PC-9 (cell line): ENCODE measurements at regions not wholly inside any gene's neighbourhood (a gene's known extent, or its start where the extent isn't known, plus 50 kb on each side); places are given as distances from the start of the nearest gene placed in this dataset.

Experiments
- BruUV-seq: library from RNA; stranded (reverse); fragments of 400-500 nt; replicated peaks from 2 replicates; lab custom pipeline; 2021; lab: Mats Ljungman, UMichigan
- CTCF ChIA-PET: fragments of 300-600 bp; sonication (Branson Sonifier 250); formaldehyde crosslinking; loops from one replicate; lab custom pipeline; 2022; ENCODE audit warnings: antibody characterized with exemption; lab: Charles Lee
- POLR2A ChIA-PET: fragments of 300-600 bp; sonication (Branson Sonifier 250); formaldehyde crosslinking; loops from one replicate; lab custom pipeline; 2022; ENCODE audit warnings: antibody characterized with exemption; ENCODE audit not compliant: unreplicated experiment; lab: Charles Lee
- DNase-seq, 2 experiments: peaks; one replicate each; pipeline versions ENCODE4 v3.0.0 to v3.0.0-alpha.2; 2015 to 2022; ENCODE audit warnings: mixed read lengths in 1 of 2
- H2AFZ ChIP-seq: fragments of 200-600 bp; sonication (generic); 2 replicates; pipeline ENCODE4 v1.8.1; 2017; ENCODE audit warnings: antibody characterized with exemption
- H3F3A ChIP-seq: fragments of 200-600 bp; sonication (generic); 2 replicates; pipeline ENCODE4 v1.8.1; 2017; ENCODE audit warnings: antibody characterized with exemption, mild to moderate bottlenecking, low read depth; ENCODE audit not compliant: insufficient read depth
- H3K27ac ChIP-seq: fragments of 200-600 bp; sonication (generic); 2 replicates; pipeline ENCODE4 v1.6.1; 2016; ENCODE audit warnings: mixed run types
- H3K27me3 ChIP-seq: fragments of 200-600 bp; sonication (generic); 2 replicates; pipeline ENCODE4 v1.6.1; 2016; ENCODE audit warnings: low read depth, mixed run types; ENCODE audit not compliant: insufficient read depth
- H3K36me3 ChIP-seq: fragments of 200-600 bp; sonication (generic); 2 replicates; pipeline ENCODE4 v1.6.1; 2016; ENCODE audit warnings: low read depth, mixed run types
- H3K4me1 ChIP-seq: fragments of 200-600 bp; sonication (generic); replicated peaks from 2 replicates; pipeline ENCODE4 v1.6.1; 2016; ENCODE audit warnings: mixed run types; ENCODE audit not compliant: insufficient read depth
- H3K4me2 ChIP-seq: fragments of 200-600 bp; sonication (generic); 2 replicates; pipeline ENCODE4 v1.6.1; 2017; ENCODE audit warnings: mixed run types
- H3K4me3 ChIP-seq: fragments of 200-600 bp; sonication (generic); 2 replicates; pipeline ENCODE4 v1.6.1; 2016; ENCODE audit warnings: mixed run types
- H3K79me2 ChIP-seq: fragments of 200-600 bp; sonication (generic); 2 replicates; pipeline ENCODE4 v1.6.1; 2017; ENCODE audit warnings: low read depth, mixed run types
- H3K9me2 ChIP-seq: fragments of 200-600 bp; sonication (generic); 2 replicates; pipeline ENCODE4 v1.8.1; 2017; ENCODE audit warnings: mild to moderate bottlenecking; ENCODE audit not compliant: insufficient read depth
- H3K9me3 ChIP-seq: fragments of 200-600 bp; sonication (generic); 2 replicates; pipeline ENCODE4 v1.8.1; 2016; ENCODE audit warnings: low read depth; ENCODE audit not compliant: insufficient read depth
- H4K20me1 ChIP-seq: fragments of 200-600 bp; sonication (generic); 2 replicates; pipeline ENCODE4 v1.8.1; 2017; ENCODE audit not compliant: insufficient read depth
- CTCF ChIP-seq: fragments of 200-600 bp; sonication (generic); conservative IDR thresholded peaks from 2 replicates; pipeline ENCODE4 v1.6.1; 2017; ENCODE audit warnings: mixed run types, antibody characterized with exemption, mild to moderate bottlenecking, moderate library complexity
- EZH2 ChIP-seq: fragments of 200-600 bp; sonication (generic); IDR thresholded peaks from 2 replicates; pipeline ENCODE4 v1.8.0; 2017; ENCODE audit warnings: antibody characterized with exemption, low read depth
- intact Hi-C: fragments of 100-400 bp; cut with micrococcal nuclease; formaldehyde crosslinking; loops from one replicate; pipeline ENCODE4 v1.10.0; 2022; ENCODE audit not compliant: unreplicated experiment

DNA sequence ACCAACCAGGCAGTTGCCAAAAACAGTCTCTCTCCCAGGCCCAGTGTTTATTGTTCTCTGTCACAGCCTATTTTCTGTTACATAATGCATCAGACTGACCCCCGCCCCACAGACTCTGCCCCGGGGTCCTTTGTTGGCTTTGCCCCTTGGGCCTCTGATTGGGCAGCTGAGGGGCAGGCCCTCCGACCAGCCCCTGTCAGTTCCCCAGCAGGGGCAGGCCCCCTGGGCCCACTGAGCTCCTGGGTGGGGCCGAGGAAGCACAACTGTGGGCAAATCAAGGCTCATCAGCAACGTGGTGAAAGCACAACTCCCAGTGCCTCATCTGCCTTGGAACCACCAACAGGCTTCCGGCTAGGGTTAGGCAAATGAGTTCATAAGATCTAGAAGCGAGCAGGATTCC lies 160.1 kb upstream of the MYCN start:
- intact Hi-C loops = no loop called here
- BruUV-seq = no TSS peak
- Histone ChIP-seq H3K9me2 (no peaks in the 10 kb centered on the region), H3K27ac (no peak overlapping the region), H3K4me1 (no peaks in the 10 kb centered on the region), H3F3A (no peaks in the 10 kb centered on the region), H4K20me1 (no peaks in the 10 kb centered on the region), H3K27me3 (peaks cover 80% of the 10 kb centered on the region), H3K9me3 (no peaks in the 10 kb centered on the region), H3K79me2 (no peaks in the 10 kb centered on the region), H3K4me3 (no peak overlapping the region), H2AFZ (no peak overlapping the region), H3K4me2 (no peak overlapping the region), H3K36me3 (no peaks in the 10 kb centered on the region)
- ChIA-PET POLR2A (no interaction called here), CTCF (no interaction called here)
- no peak for DNase-seq
- TF ChIP-seq EZH2 (no peak), CTCF (no peak)

DNA sequence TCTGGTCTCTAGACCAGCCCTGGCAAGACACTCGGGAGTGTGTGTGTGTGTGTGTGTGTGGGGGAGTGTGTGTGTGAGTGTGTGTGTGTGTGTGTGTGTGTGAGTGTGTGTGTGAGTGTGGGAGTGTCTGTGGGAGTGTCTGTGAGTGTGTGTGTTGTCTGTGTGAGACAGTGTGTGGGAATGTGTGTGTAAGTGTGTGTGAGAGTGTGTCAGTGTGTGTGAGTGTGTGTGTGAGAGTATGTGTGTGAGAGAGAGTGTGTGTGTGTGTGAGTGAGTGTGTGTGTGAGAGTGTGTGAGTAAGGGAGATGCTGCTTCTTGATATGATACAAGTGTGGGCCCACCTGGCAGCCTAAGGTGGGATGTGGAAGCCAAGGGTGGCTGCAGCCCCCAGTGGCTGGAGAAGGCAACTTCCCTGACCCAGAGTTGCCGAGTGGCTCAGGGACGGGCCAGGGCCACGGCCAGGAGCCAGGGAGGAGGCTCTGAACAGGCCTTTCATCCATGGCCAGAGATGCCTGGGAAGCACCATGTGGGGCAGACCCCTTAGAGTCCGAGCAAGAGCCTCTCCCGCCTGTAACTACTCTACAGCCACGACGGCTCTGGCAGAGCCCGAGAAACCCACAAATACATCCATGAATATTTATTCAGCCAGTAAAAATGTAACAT lies 159.3 kb upstream of the MYCN start:
- Histone ChIP-seq H3K4me2 (no peak overlapping the region), H3K27me3 (peaks cover 88% of the 10 kb centered on the region), H3K9me2 (no peaks in the 10 kb centered on the region), H3K79me2 (no peaks in the 10 kb centered on the region), H3F3A (no peaks in the 10 kb centered on the region), H3K4me3 (no peak overlapping the region), H3K27ac (no peak overlapping the region), H4K20me1 (no peaks in the 10 kb centered on the region), H2AFZ (no peak overlapping the region), H3K36me3 (no peaks in the 10 kb centered on the region), H3K9me3 (no peaks in the 10 kb centered on the region), H3K4me1 (no peaks in the 10 kb centered on the region)
- ChIA-PET POLR2A (no interaction called here), CTCF (no interaction called here)
- BruUV-seq = no TSS peak
- TF ChIP-seq CTCF (no peak), EZH2 (no peak)
- intact Hi-C loops = no loop called here
- DNase-seq = no peak

DNA sequence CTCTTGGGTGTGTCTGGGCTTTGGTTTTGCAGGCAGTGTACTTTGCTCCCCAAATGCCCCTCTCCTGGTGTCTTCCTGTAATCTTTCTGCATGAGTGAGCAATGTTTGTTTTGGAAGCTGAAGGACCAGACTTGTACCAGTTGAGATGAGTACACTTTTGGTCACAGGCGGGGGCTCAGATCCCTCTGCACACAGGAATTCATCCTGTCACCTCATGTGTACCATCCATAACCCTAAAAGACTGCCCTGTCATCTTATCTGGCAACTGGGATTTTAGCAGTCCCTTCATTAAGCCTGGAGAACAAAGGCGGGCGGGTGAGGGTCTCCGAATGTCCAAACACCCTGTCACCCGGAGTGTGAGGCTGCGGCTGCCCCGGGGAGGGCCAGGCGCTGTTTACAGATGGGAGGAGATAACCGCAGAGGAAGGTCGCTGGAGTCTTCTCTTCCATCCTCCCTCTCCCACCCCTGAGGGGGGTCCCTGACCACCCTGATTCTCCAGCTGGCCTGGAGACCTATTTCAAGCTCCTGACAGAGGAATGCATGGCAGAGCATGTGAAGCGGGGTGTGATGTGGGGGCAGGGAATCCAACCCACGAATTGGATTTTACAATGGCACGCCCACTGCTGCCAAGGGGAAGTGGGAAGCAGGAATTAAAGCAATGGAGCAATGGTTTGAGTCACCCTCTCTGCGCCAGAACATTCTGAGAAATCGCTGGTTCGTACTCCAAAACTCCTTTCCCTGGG lies 158.2 kb upstream of the MYCN start:
- CTCF ChIA-PET = no interaction called here
- DNase-seq = no peak

More for the DNA sequence above, 158.2 kb upstream of the MYCN start:
- TF ChIP-seq CTCF (no peak), EZH2 (no peak)
- peaks cover 93% of the 10 kb centered on the region for H3K27me3 ChIP-seq
- H3F3A ChIP-seq = no peaks in the 10 kb centered on the region
- H3K79me2 ChIP-seq = no peaks in the 10 kb centered on the region
- no peak overlapping the region for H2AFZ ChIP-seq
- no peak overlapping the region for H3K27ac ChIP-seq
- H3K36me3 ChIP-seq = no peaks in the 10 kb centered on the region
- no peak overlapping the region for H3K4me3 ChIP-seq
- no peaks in the 10 kb centered on the region for H4K20me1 ChIP-seq
- H3K4me1 ChIP-seq = no peaks in the 10 kb centered on the region
- intact Hi-C loops = no loop called here
- H3K9me2 ChIP-seq = no peaks in the 10 kb centered on the region
- POLR2A ChIA-PET = no interaction called here
- no peaks in the 10 kb centered on the region for H3K9me3 ChIP-seq
- H3K4me2 ChIP-seq = no peak overlapping the region
- BruUV-seq = no TSS peak
